ENCODE measurements at regions not wholly inside any gene's neighbourhood (a gene's known extent, or its start where the extent isn't known, plus 50 kb on each side); places are given as distances from the start of the nearest gene placed in this dataset.

DNA sequence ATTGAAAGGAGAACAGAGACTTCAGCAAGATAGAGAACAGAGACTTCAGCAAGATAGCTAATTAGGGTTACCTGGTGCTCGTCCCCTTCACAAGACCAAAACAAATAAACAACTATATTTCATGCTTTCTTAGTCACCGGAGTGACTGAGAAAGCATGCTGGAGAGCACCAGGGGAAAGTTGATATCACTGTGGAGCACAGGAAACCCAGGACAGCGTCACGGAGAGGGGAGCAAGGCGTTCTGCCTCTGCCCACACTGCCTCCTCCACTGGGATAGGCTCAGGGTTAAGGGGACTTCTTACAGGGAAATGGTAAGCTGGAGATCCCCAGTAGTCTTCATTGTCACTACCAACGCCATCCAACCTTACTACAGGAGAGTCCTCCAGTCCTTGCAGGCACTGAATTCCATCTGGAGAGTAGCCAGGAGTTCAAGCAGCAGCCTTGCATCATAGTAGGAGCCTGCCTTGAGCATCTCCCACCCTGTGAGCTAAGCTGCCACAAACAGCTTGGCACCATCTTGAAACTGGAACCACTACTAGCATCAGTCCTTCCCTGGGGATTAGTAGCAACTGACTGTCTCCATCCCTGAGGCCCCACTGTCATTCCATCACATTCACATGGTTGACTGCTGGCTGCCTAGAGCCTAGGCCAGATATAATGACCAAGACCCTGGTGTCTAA, 239.4 kb downstream of the PLPP3 start:
- 87% methylated on average over 6 of the region's 6 CpGs for WGBS, 2 donors
- ATAC-seq: no peak
- H3K36me3 ChIP-seq (replicated peaks in 1 of 2; ENCODE audit: insufficient read depth in 1 of 2, low read depth in 2 of 2): no peaks in the 10 kb centered on the region
- TF ChIP-seq, protein P1, sequence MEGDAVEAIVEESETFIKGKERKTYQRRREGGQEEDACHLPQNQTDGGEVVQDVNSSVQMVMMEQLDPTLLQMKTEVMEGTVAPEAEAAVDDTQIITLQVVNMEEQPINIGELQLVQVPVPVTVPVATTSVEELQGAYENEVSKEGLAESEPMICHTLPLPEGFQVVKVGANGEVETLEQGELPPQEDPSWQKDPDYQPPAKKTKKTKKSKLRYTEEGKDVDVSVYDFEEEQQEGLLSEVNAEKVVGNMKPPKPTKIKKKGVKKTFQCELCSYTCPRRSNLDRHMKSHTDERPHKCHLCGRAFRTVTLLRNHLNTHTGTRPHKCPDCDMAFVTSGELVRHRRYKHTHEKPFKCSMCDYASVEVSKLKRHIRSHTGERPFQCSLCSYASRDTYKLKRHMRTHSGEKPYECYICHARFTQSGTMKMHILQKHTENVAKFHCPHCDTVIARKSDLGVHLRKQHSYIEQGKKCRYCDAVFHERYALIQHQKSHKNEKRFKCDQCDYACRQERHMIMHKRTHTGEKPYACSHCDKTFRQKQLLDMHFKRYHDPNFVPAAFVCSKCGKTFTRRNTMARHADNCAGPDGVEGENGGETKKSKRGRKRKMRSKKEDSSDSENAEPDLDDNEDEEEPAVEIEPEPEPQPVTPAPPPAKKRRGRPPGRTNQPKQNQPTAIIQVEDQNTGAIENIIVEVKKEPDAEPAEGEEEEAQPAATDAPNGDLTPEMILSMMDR (IDR thresholded peaks at IDR 0.05): no peak
- no peak for TF ChIP-seq POLR2A (IDR thresholded peaks at IDR 0.05)
- H3K9me3 ChIP-seq: no peaks in the 10 kb centered on the region
- H3K4me3 ChIP-seq: no peak overlapping the region
- no peak overlapping the region for H3K27ac ChIP-seq
- H3K27me3 ChIP-seq: no peaks in the 10 kb centered on the region
- H3K4me1 ChIP-seq: no peaks in the 10 kb centered on the region
- no peak for DNase-seq
- intact Hi-C loops (cut with DNase I): no loop called here

DNA sequence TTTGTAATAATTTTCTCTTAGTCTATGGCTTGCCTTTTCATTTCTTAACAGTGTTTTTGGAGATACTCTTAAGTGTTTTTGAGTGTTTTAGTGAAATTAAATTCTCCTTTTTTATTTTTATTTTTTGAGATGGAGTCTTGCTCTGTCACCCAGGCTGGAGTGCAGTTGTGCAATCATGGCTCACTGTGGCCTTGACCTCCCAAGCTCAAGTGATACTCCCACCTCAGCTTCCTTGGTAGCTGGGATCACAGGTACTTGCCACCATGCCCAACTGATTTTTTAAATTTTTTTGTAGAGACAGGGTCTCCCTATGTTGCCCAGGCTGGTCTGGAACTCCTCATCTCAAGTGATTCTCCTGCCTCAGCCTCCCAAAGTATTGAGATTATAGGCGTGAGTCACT, 240.3 kb downstream of the PLPP3 start:
- no peak overlapping the region for H3K27ac ChIP-seq

DNA sequence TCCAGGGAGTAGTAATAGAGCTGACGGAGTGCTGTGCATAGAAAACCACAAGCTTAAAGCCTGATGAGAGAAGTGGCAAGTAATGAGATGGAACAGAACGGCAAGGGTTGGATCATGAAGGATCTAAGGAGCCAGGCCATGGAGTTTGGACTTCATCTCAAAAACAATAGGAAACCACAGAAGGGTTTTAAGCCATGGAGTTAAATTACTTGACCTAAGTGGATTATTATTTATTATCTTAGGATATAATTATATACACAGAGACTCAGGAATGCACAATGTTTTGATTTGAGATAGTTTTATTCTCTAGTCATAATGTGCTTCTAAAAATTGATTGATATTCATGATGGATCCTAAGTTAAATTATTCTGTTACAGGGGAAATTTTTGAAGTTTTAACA, 242.4 kb downstream of the PLPP3 start:
- WGBS, 2 donors: 84 to 92% methylated on average over 2 of the region's 2 CpGs
- Histone ChIP-seq H3K27me3 (no peaks in the 10 kb centered on the region), H3K9me3 (no peaks in the 10 kb centered on the region), H3K27ac (no peak overlapping the region), H3K36me3 (replicated peaks in 1 of 2; ENCODE audit: insufficient read depth in 1 of 2, low read depth in 2 of 2) (no peaks in the 10 kb centered on the region), H3K4me1 (no peaks in the 10 kb centered on the region), H3K4me3 (no peak overlapping the region)
- no peak for TF ChIP-seq POLR2A (IDR thresholded peaks at IDR 0.05)
- TF ChIP-seq, protein P1 (IDR thresholded peaks at IDR 0.05): no peak
- ATAC-seq (no peak), DNase-seq (no peak)
- intact Hi-C loops (cut with DNase I): no loop called here

More for the DNA sequence above, 240.3 kb downstream of the PLPP3 start:
- Histone ChIP-seq H3K36me3 (replicated peaks in 1 of 2; ENCODE audit: insufficient read depth in 1 of 2, low read depth in 2 of 2) (no peaks in the 10 kb centered on the region), H3K27me3 (no peaks in the 10 kb centered on the region), H3K4me1 (no peaks in the 10 kb centered on the region), H3K9me3 (no peaks in the 10 kb centered on the region), H3K4me3 (no peak overlapping the region)
- no peak for TF ChIP-seq POLR2A (IDR thresholded peaks at IDR 0.05)
- TF ChIP-seq, protein P1 (IDR thresholded peaks at IDR 0.05): no peak
- DNase-seq (no peak), ATAC-seq (no peak)
- intact Hi-C loops (cut with DNase I): no loop called here
- WGBS, 2 donors: 83 to 92% methylated on average over 1 of the region's 1 CpG

DNA sequence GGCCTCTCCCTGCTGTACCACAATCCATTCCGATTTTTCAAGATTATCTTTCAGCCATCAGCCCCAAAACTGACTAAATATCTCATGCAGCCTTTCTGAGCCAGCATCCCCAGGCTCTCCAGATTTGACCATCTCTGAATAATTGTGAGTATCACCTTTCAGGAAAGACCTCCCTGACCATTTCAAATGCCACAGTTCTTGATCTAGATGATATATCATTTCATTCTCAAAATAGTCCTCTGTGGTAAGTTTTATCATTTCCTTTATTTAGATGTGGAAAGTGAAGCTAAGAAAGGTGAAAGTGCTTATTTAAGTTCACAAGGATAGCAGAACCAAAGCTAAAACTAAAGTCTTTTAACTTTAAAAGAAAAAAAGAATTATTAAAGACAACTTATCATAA, 244.0 kb downstream of the PLPP3 start:
- no peaks in the 10 kb centered on the region for H3K9me3 ChIP-seq
- WGBS, 2 donors: 60 to 71% methylated on average over 1 of the region's 1 CpG
- H3K4me1 ChIP-seq: no peaks in the 10 kb centered on the region
- no peaks in the 10 kb centered on the region for H3K36me3 ChIP-seq (replicated peaks in 1 of 2; ENCODE audit: insufficient read depth in 1 of 2, low read depth in 2 of 2)
- no peak overlapping the region for H3K4me3 ChIP-seq
- H3K27me3 ChIP-seq: no peaks in the 10 kb centered on the region
- intact Hi-C loops (cut with DNase I): no loop called here
- ATAC-seq (no peak), DNase-seq (no peak)
- H3K27ac ChIP-seq: no peak overlapping the region
- TF ChIP-seq POLR2A (IDR thresholded peaks at IDR 0.05): no peak
- TF ChIP-seq, protein P1 (IDR thresholded peaks at IDR 0.05): no peak

DNA sequence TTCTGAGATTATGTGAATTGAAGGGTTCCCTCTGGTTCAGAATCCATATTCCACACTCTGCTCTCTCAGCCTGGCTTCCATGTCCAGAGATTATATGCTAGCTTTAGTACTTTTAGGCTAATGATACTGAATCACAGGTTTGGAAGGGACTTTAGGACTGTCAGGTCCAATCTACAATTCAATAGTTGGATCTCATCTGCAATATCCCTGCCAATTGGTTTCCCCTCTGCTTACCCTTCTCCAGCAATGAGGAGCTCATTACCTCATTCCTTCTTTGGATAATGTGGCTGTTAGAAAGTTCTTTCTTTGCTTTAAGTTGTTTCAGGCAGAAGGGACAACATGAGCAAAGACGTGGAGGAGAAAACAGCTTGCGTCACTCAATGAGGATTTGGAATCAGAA, 245.3 kb downstream of the PLPP3 start:
- DNase-seq: no peak
- WGBS, 2 donors: 91% methylated on average over 2 of the region's 2 CpGs
- TF ChIP-seq POLR2A (IDR thresholded peaks at IDR 0.05): no peak
- TF ChIP-seq, protein P1 (IDR thresholded peaks at IDR 0.05): no peak
- H3K36me3 ChIP-seq (replicated peaks in 1 of 2; ENCODE audit: insufficient read depth in 1 of 2, low read depth in 2 of 2): no peaks in the 10 kb centered on the region
- no peaks in the 10 kb centered on the region for H3K9me3 ChIP-seq
- H3K4me3 ChIP-seq: no peak overlapping the region
- H3K4me1 ChIP-seq: no peaks in the 10 kb centered on the region
- intact Hi-C loops (cut with DNase I): no loop called here
- H3K27me3 ChIP-seq: no peaks in the 10 kb centered on the region
- no peak for ATAC-seq
- no peak overlapping the region for H3K27ac ChIP-seq
